ENCODE measurements at regions not wholly inside any gene's neighbourhood (a gene's known extent, or its start where the extent isn't known, plus 50 kb on each side); places are given as distances from the start of the nearest gene placed in this dataset.

- no peak overlapping the region for H3K27ac Mint-ChIP-seq
- no peak for TF ChIP-seq CTCF (IDR thresholded peaks at IDR 0.05)
- H3K36me3 Mint-ChIP-seq (ENCODE audit: low read depth), result peaks cover 5% of the 10 kb centered on the region; the same call in 1 of the 2 replicates
- no peaks in the 10 kb centered on the region for H3K27me3 Mint-ChIP-seq (ENCODE audit: insufficient read depth)
- H3K4me1 Mint-ChIP-seq (ENCODE audit: low read depth), result no peaks in the 10 kb centered on the region
- peaks cover 34% of the 10 kb centered on the region for H3K9me3 Mint-ChIP-seq
- no peak for DNase-seq
- no peak overlapping the region for H3K4me3 Mint-ChIP-seq
These were observed 287.2 kb upstream of the LINC00305 start for GRCh38 chr18:64436111-64436510.

- no peaks in the 10 kb centered on the region for H3K4me1 Mint-ChIP-seq (ENCODE audit: low read depth)
- no peak for TF ChIP-seq CTCF (IDR thresholded peaks at IDR 0.05)
- H3K27ac Mint-ChIP-seq, result no peak overlapping the region
- H3K9me3 Mint-ChIP-seq, result peaks cover 36% of the 10 kb centered on the region
- H3K27me3 Mint-ChIP-seq (ENCODE audit: insufficient read depth), result no peaks in the 10 kb centered on the region
- DNase-seq, result no peak
- H3K36me3 Mint-ChIP-seq (ENCODE audit: low read depth), result no peaks in the 10 kb centered on the region; the same call in 1 of the 2 replicates
- H3K4me3 Mint-ChIP-seq, result no peak overlapping the region
These were observed 270.3 kb upstream of the LINC00305 start for GRCh38 chr18:64419156-64419555.

- Mint-ChIP-seq H3K9me3 (peaks cover 32% of the 10 kb centered on the region), H3K4me3 (no peak overlapping the region), H3K36me3 (ENCODE audit: low read depth) (no peaks in the 10 kb centered on the region; the same call in 1 of the 2 replicates), H3K27ac (no peak overlapping the region), H3K4me1 (ENCODE audit: low read depth) (no peaks in the 10 kb centered on the region), H3K27me3 (ENCODE audit: insufficient read depth) (no peaks in the 10 kb centered on the region)
- DNase-seq, result no peak
- TF ChIP-seq CTCF (IDR thresholded peaks at IDR 0.05), result no peak
These were observed 268.1 kb upstream of the LINC00305 start for GRCh38 chr18:64416990-64417389.

GRCh38 chr18:64415218-64415617 lies 266.3 kb upstream of the LINC00305 start:
- no peak overlapping the region for H3K4me3 Mint-ChIP-seq
- H3K4me1 Mint-ChIP-seq (ENCODE audit: low read depth), result no peaks in the 10 kb centered on the region
- H3K36me3 Mint-ChIP-seq (ENCODE audit: low read depth), result no peaks in the 10 kb centered on the region; the same call in 1 of the 2 replicates
- DNase-seq, result no peak
- H3K9me3 Mint-ChIP-seq, result peaks cover 35% of the 10 kb centered on the region
- no peaks in the 10 kb centered on the region; the same call in 1 of the 2 replicates for H3K27me3 Mint-ChIP-seq (ENCODE audit: insufficient read depth)
- TF ChIP-seq CTCF (IDR thresholded peaks at IDR 0.05), result no peak
- no peak overlapping the region for H3K27ac Mint-ChIP-seq

- Mint-ChIP-seq H3K4me3 (no peak overlapping the region), H3K9me3 (peaks cover 24% of the 10 kb centered on the region)
- no peak for DNase-seq
These were observed 261.8 kb upstream of the LINC00305 start for GRCh38 chr18:64410685-64411084.

More at GRCh38 chr18:64410685-64411084, 261.8 kb upstream of the LINC00305 start:
- no peaks in the 10 kb centered on the region for H3K4me1 Mint-ChIP-seq (ENCODE audit: low read depth)
- TF ChIP-seq CTCF (IDR thresholded peaks at IDR 0.05), result no peak
- H3K27ac Mint-ChIP-seq, result no peak overlapping the region
- H3K36me3 Mint-ChIP-seq (ENCODE audit: low read depth), result no peaks in the 10 kb centered on the region
- H3K27me3 Mint-ChIP-seq (ENCODE audit: insufficient read depth), result no peaks in the 10 kb centered on the region; the same call in 1 of the 2 replicates
